SK-N-SH (cell line): ENCODE measurements at regions not wholly inside any gene's neighbourhood (a gene's known extent, or its start where the extent isn't known, plus 50 kb on each side); places are given as distances from the start of the nearest gene placed in this dataset.

ENCODE experiments used
- MXI1 ChIP-seq: IDR thresholded peaks from 2 replicates; pipeline ENCODE4 v1.6.1; 2012; ENCODE audit warnings: mild to moderate bottlenecking, low read depth, low read length, improper control_type of control experiment
- TF ChIP-seq, protein P1 (sequence below): fragments of 200-600 bp; sonication (generic); IDR thresholded peaks from 2 replicates; pipeline ENCODE4 v1.6.1; 2017; ENCODE audit warnings: antibody characterized with exemption, mild to moderate bottlenecking, moderate library complexity
- TF ChIP-seq, protein P2 (sequence below): fragments of 150-350 bp; IDR thresholded peaks from 2 replicates; pipeline ENCODE4 v1.6.1; 2016; ENCODE audit warnings: mild to moderate bottlenecking, low read depth, low read length
- TF ChIP-seq, protein P3 (sequence below): fragments of 150-350 bp; IDR thresholded peaks from 2 replicates; pipeline ENCODE4 v1.6.1; 2017; ENCODE audit warnings: antibody characterized with exemption, low read length, low read depth, borderline replicate concordance

- TF ChIP-seq, protein P1, sequence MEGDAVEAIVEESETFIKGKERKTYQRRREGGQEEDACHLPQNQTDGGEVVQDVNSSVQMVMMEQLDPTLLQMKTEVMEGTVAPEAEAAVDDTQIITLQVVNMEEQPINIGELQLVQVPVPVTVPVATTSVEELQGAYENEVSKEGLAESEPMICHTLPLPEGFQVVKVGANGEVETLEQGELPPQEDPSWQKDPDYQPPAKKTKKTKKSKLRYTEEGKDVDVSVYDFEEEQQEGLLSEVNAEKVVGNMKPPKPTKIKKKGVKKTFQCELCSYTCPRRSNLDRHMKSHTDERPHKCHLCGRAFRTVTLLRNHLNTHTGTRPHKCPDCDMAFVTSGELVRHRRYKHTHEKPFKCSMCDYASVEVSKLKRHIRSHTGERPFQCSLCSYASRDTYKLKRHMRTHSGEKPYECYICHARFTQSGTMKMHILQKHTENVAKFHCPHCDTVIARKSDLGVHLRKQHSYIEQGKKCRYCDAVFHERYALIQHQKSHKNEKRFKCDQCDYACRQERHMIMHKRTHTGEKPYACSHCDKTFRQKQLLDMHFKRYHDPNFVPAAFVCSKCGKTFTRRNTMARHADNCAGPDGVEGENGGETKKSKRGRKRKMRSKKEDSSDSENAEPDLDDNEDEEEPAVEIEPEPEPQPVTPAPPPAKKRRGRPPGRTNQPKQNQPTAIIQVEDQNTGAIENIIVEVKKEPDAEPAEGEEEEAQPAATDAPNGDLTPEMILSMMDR = no peak
- TF ChIP-seq MXI1 = no peak
- TF ChIP-seq, protein P2, sequence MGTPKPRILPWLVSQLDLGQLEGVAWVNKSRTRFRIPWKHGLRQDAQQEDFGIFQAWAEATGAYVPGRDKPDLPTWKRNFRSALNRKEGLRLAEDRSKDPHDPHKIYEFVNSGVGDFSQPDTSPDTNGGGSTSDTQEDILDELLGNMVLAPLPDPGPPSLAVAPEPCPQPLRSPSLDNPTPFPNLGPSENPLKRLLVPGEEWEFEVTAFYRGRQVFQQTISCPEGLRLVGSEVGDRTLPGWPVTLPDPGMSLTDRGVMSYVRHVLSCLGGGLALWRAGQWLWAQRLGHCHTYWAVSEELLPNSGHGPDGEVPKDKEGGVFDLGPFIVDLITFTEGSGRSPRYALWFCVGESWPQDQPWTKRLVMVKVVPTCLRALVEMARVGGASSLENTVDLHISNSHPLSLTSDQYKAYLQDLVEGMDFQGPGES = no peak
- TF ChIP-seq, protein P3, sequence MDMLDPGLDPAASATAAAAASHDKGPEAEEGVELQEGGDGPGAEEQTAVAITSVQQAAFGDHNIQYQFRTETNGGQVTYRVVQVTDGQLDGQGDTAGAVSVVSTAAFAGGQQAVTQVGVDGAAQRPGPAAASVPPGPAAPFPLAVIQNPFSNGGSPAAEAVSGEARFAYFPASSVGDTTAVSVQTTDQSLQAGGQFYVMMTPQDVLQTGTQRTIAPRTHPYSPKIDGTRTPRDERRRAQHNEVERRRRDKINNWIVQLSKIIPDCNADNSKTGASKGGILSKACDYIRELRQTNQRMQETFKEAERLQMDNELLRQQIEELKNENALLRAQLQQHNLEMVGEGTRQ = no peak
Observed at GRCh38 chr7:85896531-85896930, 709.7 kb upstream of the SEMA3D start.
